Stimulated activated naive CD8-positive, alpha-beta T cell treated with anti-CD3 and anti-CD28 coated beads, Interleukin-15, Interleukin-2, amounts not matched to agents 100 ng/mL and 50 ng/mL, for 24 hours (primary cell): ENCODE measurements at regions not wholly inside any gene's neighbourhood (a gene's known extent, or its start where the extent isn't known, plus 50 kb on each side); places are given as distances from the start of the nearest gene placed in this dataset.
A peak's percentile ranks its signal among the peaks of the same experiment; 100 is the strongest.
"Not testable (repeated sequence)": the region's sequence is repeated elsewhere in the genome, so short reads cannot be mapped to it uniquely, and the experiment has no call there.

Experiments used
- H3K27ac Mint-ChIP-seq: one replicate; pipeline ENCODE4 v1.8.0; 2021; ENCODE audit warnings: mild to moderate bottlenecking, mixed read lengths
- H3K27me3 Mint-ChIP-seq: one replicate; pipeline ENCODE4 v1.8.0; 2021; ENCODE audit warnings: mixed read lengths
- H3K36me3 Mint-ChIP-seq: one replicate; pipeline ENCODE4 v1.8.0; 2021; ENCODE audit warnings: low read depth, mixed read lengths
- H3K4me1 Mint-ChIP-seq: one replicate; pipeline ENCODE4 v1.8.0; 2021; ENCODE audit warnings: low read depth, mixed read lengths
- H3K4me3 Mint-ChIP-seq: one replicate; pipeline ENCODE4 v1.8.0; 2021; ENCODE audit warnings: mild to moderate bottlenecking, mixed read lengths
- H3K9me3 Mint-ChIP-seq: one replicate; pipeline ENCODE4 v1.8.0; 2021; ENCODE audit warnings: mixed read lengths

DNA sequence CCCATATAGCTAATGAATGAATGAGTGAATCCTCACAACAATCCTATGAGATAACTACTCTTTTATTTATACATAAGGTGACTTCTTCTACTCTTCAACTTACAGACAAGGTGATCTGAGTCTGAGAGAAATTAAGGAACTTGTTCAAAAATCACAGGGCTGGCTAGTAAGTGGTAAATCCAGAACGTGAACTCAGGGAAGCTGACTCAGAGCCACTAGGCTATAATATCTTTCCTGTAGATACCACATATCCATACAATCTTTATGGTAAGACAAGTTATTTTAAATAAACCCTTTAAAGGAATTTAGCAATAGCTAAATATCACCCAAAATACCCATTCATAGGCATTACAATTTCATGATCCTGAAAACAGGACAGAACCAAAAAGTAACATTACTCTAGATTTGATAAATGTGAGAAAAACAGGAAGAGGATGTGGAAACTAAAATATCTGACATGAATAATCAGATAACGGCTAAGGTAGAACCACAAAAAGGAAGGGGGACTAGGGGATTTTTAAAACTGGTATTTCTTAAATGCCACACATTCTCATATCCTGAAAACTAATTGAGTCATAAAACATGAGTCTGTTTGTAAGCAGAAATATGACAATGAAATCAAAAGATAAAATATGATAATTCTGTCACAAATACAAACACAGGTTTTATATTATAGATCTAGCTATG is 119.7 kb downstream of the NBPF8 start:
- not testable (repeated sequence) for H3K36me3 Mint-ChIP-seq, H3K27me3 Mint-ChIP-seq, H3K9me3 Mint-ChIP-seq
- H3K4me1 Mint-ChIP-seq = peaks cover 20% of the 10 kb centered on the region
- peak overlapping the region; percentile 76 for H3K4me3 Mint-ChIP-seq
- H3K27ac Mint-ChIP-seq = peak overlapping the region; percentile 91

DNA sequence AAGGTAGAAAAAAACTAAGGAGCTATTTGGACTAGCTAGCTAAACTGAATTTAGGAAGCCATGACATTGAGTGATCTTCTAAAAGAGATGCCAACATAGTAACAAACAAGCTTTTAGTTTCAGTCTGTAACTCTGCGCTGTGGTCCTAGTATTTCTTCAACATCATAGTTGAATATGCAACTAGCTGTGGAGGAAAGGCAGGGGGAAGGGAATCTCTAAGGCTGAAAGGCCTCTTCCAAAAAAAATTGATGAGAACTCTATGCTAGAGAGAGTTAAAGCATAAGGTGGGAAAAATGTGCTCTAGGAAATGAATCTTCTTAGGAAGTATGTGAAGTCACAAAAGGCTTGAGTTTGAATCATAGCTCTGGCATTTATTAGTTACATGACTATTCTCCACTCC is 120.2 kb downstream of the NBPF8 start:
- not testable (repeated sequence) for H3K36me3 Mint-ChIP-seq, H3K9me3 Mint-ChIP-seq, H3K27me3 Mint-ChIP-seq
- Mint-ChIP-seq H3K4me3 (peak overlapping the region; percentile 76), H3K27ac (peak overlapping the region; percentile 91), H3K4me1 (peaks cover 20% of the 10 kb centered on the region)

DNA sequence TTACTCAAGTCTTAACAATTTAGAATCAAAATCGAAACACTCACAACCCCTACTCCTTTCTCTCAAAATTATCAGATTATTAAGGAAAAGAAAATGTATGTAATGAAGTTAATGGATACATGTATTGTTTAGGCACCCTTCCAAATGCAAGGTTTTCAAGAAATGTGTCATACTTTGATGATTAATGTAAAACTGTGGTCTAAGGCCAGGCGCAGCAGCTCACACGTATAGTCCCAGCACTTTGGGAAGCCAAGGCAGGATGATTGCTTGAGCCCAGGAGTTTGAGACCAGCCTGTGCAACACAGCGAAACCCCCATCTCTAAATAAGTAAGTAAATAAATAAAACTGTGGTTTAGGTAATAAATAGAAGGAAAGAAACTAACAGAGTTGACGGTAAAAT is 126.6 kb downstream of the NBPF8 start:
- not testable (repeated sequence) for H3K4me3 Mint-ChIP-seq, H3K27me3 Mint-ChIP-seq, H3K4me1 Mint-ChIP-seq, H3K9me3 Mint-ChIP-seq, H3K36me3 Mint-ChIP-seq, H3K27ac Mint-ChIP-seq

DNA sequence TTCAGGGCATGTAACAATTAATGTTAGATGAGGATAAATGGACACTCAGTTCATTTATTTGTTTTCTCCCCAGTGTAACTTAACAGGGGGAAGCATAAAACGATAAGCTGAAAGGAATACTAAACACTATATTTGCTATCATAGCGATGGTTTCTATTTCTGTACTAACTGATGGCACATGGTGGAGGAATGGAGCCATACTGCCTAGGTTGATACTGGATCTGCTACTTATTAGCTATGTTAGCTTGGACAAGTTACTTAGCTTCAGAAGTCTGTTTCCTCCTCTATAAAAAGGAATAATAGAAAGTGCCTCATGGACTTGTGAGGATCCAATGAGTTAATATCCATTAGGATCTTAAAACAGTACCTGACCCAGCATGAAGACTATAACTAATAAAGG is 127.5 kb downstream of the NBPF8 start:
- not testable (repeated sequence) for H3K9me3 Mint-ChIP-seq, H3K4me1 Mint-ChIP-seq, H3K27me3 Mint-ChIP-seq, H3K27ac Mint-ChIP-seq, H3K36me3 Mint-ChIP-seq, H3K4me3 Mint-ChIP-seq

DNA sequence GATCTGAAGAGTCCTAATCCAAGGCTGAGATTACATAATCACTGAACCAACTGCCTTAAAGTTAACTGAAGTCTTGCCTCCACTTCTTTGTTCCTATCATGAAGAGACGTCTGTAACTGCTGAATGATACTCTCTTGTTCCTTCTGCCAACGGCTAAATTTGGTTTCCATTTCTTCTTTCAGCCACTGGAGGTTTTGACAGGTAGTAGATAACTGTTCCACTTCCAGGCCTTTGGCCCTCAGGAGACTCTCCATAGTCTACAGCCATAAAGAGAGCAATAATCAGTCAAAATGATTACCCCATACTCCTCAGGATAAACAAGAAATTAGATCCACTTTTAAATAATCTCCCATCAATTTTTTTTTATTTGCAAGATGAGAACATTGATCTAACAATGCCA is 128.1 kb downstream of the NBPF8 start:
- not testable (repeated sequence) for H3K4me1 Mint-ChIP-seq, H3K36me3 Mint-ChIP-seq, H3K27me3 Mint-ChIP-seq, H3K27ac Mint-ChIP-seq, H3K4me3 Mint-ChIP-seq, H3K9me3 Mint-ChIP-seq

DNA sequence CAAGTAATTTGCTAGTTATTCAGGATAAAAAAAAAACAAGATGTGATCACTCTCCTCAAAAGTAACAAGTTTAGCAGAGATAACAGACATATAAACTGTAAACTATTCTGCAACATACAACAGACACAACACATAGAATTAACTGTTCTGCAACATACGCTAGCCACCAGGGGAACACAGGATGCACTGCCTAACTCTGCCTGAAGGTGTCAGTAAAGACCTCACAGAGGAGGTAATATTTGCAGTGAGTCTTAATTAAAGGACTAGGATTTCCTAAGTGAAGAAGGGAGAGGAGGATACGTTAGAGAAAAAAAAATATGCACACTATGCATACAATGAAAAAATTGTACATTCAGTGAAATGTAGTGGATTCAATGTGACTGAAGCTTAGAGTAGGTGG is 129.6 kb downstream of the NBPF8 start:
- not testable (repeated sequence) for H3K4me1 Mint-ChIP-seq, H3K27me3 Mint-ChIP-seq, H3K4me3 Mint-ChIP-seq, H3K27ac Mint-ChIP-seq, H3K36me3 Mint-ChIP-seq, H3K9me3 Mint-ChIP-seq

DNA sequence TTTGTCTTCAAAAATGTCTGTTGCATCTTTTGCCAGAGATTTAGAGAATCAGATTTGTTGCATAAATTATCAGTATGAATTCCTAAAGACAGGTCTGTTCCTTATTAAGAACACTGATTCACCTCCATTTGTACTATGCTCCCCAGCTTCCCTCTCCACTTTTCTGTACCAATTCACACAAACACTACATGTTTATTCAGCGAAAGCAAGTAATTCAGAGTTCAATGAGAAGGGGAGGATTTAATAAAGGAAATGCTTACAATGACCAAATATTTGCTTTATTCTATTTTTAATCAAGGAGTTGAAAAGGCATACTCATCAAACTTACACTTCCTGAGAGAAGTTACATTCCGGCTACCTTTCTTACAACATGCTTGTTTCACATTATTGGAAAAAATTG is 135.5 kb downstream of the NBPF8 start:
- H3K9me3 Mint-ChIP-seq, H3K4me1 Mint-ChIP-seq, H3K4me3 Mint-ChIP-seq, H3K36me3 Mint-ChIP-seq, H3K27ac Mint-ChIP-seq, H3K27me3 Mint-ChIP-seq: not testable (repeated sequence)

DNA sequence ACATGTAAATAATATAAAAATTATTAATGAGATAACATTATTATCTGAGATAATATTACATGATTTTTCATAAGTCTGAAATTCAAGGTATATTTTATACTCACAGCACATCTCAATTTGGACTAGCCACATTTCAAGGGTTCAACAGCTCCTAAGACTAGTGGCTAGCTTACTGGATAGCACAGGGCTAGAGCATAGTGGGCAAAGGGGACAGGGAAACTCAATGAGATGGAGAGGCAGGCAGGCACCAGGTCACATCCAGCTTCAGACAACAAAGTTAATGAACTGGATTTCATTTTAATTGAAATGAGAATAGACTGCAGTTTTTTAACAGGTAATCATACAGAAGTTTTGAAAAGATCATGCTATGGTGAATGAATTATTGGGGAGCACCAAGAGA is 137.4 kb downstream of the NBPF8 start:
- not testable (repeated sequence) for H3K4me3 Mint-ChIP-seq, H3K4me1 Mint-ChIP-seq, H3K27ac Mint-ChIP-seq, H3K9me3 Mint-ChIP-seq, H3K27me3 Mint-ChIP-seq, H3K36me3 Mint-ChIP-seq

DNA sequence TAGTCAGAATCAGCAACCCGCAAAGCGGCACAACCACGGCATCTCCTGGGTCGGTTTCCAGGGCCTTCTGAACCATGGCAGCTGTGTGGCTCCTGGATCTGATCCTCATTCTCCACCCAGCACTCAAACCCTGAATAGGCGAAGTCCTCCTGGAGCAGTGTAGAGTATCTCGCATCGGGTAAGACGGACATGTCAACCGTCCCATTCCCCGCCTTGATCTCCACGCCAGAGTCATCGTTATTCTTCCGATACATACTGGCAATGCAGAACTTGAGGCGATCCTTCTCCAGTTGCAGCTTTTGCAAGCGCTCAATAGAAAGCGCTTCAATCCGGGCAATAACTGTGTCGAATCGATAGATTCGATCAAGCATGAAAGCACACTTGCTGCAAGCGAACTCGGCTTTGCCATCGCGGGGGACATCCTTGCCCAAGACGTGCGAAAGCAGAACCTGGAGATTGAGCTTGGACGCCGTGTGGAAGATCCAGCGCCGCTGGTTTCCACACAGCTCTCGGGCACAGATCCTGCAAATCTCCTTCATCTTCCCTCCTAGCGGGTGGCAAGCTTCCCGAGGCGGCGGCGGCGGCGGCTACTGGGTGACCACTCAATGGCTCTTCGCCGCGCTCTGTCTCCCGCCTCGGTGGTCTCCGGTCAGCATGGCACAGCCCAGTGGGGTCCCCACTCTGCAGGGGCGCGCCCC is 142.9 kb downstream of the NBPF8 start:
- peak overlapping the region; percentile 67 for H3K4me3 Mint-ChIP-seq

DNA sequence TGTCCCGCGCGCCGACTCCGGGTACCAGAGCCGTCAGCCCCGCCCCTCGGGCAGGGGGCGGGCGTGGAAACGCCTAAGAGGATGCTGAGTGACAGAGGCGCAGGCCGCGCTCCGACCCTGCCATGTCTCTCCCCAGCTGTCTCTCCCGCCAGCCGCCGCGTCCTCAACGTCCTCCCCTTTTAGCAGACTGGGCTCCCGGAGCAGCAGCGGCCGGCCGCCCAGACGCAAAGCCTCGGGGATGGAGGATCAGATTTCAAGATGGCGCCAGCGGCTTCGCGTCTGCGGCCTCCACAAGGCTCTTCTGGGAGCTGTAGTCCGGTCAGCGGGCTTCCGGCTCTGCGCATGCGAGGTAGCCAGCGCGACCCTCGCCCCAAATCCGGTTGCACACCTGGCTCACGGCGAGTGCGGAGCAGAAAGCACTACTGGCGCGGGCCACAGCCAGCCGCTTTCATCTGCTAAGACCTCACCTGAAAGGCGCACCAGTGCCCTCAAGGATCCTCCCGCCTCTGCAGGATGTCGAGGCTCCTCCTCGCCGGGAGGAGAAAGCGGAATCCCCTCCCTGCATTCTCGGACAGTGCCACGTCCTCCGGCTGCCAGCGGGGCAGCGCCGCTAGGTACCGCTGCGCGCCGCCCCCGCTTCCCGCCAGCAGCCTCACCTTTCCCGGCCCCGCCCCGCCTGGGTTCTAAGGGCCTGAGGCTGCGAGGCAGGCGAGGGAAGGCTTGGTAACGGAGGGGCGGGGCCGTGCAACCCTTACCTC is 143.6 kb downstream of the NBPF8 start:
- not testable (repeated sequence) for H3K36me3 Mint-ChIP-seq, H3K27me3 Mint-ChIP-seq, H3K9me3 Mint-ChIP-seq, H3K4me1 Mint-ChIP-seq, H3K27ac Mint-ChIP-seq
- peak overlapping the region; percentile 70 for H3K4me3 Mint-ChIP-seq

More for the DNA sequence above, 142.9 kb downstream of the NBPF8 start:
- not testable (repeated sequence) for H3K27ac Mint-ChIP-seq, H3K4me1 Mint-ChIP-seq, H3K36me3 Mint-ChIP-seq, H3K27me3 Mint-ChIP-seq, H3K9me3 Mint-ChIP-seq

DNA sequence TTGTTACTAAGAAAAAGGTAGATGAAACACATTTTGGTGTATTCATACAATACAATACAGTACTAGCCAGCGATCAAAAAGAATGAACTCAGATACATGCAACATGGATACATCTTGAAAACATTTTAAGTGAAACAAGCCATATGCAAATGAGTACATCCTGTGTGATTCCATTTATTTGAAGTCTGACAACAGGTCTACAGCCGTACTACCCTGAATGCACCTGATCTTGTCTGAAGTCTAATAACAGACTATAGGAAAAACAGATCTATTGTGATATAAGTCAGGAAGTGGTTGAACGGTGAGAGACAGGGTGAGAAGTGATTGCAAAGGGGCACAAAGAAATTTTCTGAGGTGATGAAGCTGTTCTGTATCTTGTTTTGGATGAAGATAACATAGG is 146.9 kb downstream of the NBPF8 start:
- H3K4me3 Mint-ChIP-seq, H3K36me3 Mint-ChIP-seq, H3K27ac Mint-ChIP-seq, H3K4me1 Mint-ChIP-seq, H3K9me3 Mint-ChIP-seq, H3K27me3 Mint-ChIP-seq: not testable (repeated sequence)

DNA sequence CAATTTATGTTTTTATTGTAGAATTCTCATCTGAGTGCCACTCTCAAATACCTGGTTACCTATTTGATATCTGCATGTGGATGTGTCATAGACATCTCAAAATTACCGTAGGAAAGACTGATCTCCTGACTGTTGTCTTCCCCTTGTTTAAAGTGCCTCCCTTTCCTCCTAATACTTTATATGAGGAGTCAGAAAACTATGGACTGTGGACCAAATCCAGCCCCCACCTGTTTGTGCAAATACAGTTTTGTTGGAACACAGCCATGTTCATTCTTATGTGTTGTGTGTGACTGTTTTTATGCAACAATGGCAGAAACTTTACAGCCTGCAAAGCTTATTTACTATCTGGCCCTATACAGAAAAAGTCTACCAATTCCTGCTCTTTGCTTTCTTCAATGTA is 150.6 kb downstream of the NBPF8 start:
- not testable (repeated sequence) for H3K36me3 Mint-ChIP-seq, H3K4me1 Mint-ChIP-seq, H3K9me3 Mint-ChIP-seq, H3K27me3 Mint-ChIP-seq, H3K27ac Mint-ChIP-seq, H3K4me3 Mint-ChIP-seq

DNA sequence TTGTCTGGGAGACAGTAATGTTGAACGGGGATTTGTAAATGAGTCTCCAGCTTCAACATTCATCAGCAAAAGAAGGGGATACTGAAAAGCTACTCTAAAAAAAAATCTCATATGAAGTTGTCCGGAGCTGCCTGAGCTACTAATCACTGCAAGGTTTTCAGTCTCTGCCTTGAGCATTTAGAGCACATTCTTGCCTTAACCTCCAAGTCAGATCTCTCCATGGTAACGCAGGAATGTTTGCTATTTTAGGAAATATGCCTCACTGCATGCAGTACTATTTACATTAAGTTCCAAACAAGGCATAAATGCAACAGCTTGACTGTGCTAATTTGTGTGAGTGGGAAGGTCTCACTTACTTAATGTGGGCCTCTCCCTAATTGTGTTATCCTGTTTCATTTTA is 152.8 kb downstream of the NBPF8 start:
- not testable (repeated sequence) for H3K27me3 Mint-ChIP-seq, H3K27ac Mint-ChIP-seq, H3K4me3 Mint-ChIP-seq, H3K4me1 Mint-ChIP-seq, H3K36me3 Mint-ChIP-seq, H3K9me3 Mint-ChIP-seq

DNA sequence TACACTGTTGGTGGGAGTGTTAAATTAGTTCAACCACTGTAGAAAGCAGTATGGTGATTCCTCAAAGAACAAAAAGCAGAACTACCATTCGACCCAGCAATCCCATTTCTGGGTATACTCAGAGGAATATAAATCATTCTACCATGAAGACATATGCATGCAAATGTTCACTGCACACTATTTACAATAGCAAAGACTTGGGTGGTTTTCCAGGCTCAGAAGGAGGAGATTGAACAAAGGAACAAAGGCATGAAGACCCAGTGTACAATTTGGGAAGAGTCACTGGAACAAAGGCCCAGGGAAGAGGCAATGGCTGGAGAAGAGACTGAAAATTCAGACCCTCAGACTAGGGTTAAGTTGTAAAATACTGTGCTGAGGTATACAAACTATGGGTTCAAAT is 148.5 kb upstream of the NBPF26 start:
- not testable (repeated sequence) for H3K27ac Mint-ChIP-seq, H3K4me1 Mint-ChIP-seq, H3K36me3 Mint-ChIP-seq, H3K9me3 Mint-ChIP-seq, H3K27me3 Mint-ChIP-seq, H3K4me3 Mint-ChIP-seq

DNA sequence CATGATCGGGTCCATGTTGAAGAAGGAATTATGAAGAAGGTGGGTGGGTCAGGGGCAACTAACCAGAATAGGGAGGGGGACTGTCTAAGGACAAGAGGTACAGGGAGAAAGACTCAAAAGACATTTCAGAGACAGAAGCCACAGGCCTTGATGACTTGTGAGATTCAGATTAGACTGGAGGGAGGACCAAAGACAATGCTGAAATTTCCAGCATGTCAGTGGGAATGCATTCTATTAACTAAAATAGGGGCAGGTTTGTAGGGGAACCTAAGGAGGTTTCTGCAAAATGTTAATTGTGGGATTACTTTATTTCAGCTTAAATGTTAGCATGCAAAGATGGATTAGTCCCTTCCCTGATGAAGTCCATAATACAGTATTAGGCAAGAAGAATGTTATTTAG is 141.6 kb upstream of the NBPF26 start:
- not testable (repeated sequence) for H3K9me3 Mint-ChIP-seq, H3K36me3 Mint-ChIP-seq, H3K4me3 Mint-ChIP-seq, H3K27ac Mint-ChIP-seq, H3K4me1 Mint-ChIP-seq, H3K27me3 Mint-ChIP-seq

DNA sequence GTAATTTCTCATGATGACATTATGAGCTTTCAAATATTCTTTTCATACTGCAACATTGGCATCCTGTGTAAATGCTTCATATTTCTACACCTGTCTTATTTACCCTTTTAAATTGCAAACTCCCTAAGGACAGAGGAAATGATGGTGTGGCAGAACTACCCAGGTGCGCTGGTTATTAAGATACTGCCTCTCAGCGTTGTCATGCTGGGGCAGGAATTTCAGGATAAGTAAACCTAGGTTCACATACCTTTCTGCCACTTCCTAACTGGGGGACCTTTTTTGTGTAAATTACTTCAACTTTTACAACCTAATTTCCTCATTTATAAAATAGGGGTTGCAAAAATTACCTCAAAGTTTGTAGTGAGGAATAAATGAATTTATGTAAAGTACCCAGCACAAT is 137.7 kb upstream of the NBPF26 start:
- not testable (repeated sequence) for H3K36me3 Mint-ChIP-seq, H3K4me1 Mint-ChIP-seq, H3K27me3 Mint-ChIP-seq, H3K27ac Mint-ChIP-seq, H3K4me3 Mint-ChIP-seq, H3K9me3 Mint-ChIP-seq
